PFSK-1 (cell line): ENCODE measurements at regions not wholly inside any gene's neighbourhood (a gene's known extent, or its start where the extent isn't known, plus 50 kb on each side); places are given as distances from the start of the nearest gene placed in this dataset.

ENCODE experiments used
- FOXP2 ChIP-seq: optimal IDR thresholded peaks from 2 replicates; pipeline ENCODE3; 2011; ENCODE audit warnings: borderline replicate concordance, control low read depth, inconsistent platforms; ENCODE audit not compliant: insufficient read depth; ENCODE audit errors: extremely low read length, extremely low read depth
- POLR2AphosphoS5 ChIP-seq: IDR thresholded peaks from 2 replicates; pipeline ENCODE4 v1.6.1; 2012; ENCODE audit warnings: low read depth, mild to moderate bottlenecking, control low read depth, low read length, moderate library complexity
- SIN3A ChIP-seq: IDR thresholded peaks from 2 replicates; pipeline ENCODE4 v1.6.1; 2012; ENCODE audit warnings: mild to moderate bottlenecking, low read length, moderate library complexity, borderline replicate concordance; ENCODE audit not compliant: insufficient read depth
- TAF1 ChIP-seq: IDR thresholded peaks from 2 replicates; pipeline ENCODE4 v1.6.1; 2012; ENCODE audit warnings: low read length, control low read depth, borderline replicate concordance; ENCODE audit not compliant: insufficient read depth
- TF ChIP-seq, protein P1 (sequence below), 2 experiments: IDR thresholded peaks; 2 replicates each; pipeline versions ENCODE4 v1.6.1 to v1.8.0; 2011 to 2012; ENCODE audit warnings: low read depth in 2 of 2, low read length in 2 of 2, control low read depth in 1 of 2, inconsistent platforms in 1 of 2, mild to moderate bottlenecking in 1 of 2, moderate library complexity in 1 of 2; ENCODE audit not compliant: insufficient read depth in 1 of 2

DNA sequence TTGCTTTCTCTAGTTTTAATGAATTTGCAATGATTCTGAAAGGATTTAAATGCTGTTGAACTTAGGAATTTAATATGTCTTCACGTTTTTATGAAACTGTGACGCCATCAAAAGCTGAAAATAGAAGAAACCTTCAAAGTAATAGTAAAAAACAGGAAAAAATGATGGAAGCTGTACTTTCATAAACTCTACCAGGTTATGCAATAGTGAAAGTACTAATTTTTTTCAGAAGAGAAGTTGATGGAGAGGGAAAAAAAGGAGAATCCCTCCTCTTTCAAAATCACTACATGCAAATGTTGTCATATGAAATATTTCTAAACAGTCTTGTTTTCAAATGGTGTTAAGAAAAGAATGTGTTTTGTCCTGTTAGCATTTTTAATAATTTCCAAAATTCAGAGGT is 73.6 kb downstream of the ZNF330 start:
- TF ChIP-seq TAF1 (no peak), SIN3A (no peak), POLR2AphosphoS5 (no peak), FOXP2 (no peak)
- TF ChIP-seq, protein P1, sequence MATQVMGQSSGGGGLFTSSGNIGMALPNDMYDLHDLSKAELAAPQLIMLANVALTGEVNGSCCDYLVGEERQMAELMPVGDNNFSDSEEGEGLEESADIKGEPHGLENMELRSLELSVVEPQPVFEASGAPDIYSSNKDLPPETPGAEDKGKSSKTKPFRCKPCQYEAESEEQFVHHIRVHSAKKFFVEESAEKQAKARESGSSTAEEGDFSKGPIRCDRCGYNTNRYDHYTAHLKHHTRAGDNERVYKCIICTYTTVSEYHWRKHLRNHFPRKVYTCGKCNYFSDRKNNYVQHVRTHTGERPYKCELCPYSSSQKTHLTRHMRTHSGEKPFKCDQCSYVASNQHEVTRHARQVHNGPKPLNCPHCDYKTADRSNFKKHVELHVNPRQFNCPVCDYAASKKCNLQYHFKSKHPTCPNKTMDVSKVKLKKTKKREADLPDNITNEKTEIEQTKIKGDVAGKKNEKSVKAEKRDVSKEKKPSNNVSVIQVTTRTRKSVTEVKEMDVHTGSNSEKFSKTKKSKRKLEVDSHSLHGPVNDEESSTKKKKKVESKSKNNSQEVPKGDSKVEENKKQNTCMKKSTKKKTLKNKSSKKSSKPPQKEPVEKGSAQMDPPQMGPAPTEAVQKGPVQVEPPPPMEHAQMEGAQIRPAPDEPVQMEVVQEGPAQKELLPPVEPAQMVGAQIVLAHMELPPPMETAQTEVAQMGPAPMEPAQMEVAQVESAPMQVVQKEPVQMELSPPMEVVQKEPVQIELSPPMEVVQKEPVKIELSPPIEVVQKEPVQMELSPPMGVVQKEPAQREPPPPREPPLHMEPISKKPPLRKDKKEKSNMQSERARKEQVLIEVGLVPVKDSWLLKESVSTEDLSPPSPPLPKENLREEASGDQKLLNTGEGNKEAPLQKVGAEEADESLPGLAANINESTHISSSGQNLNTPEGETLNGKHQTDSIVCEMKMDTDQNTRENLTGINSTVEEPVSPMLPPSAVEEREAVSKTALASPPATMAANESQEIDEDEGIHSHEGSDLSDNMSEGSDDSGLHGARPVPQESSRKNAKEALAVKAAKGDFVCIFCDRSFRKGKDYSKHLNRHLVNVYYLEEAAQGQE (IDR thresholded peaks at IDR 0.05; ENCODE audit: insufficient read depth in 1 of 2, low read depth in 2 of 2, low read length in 2 of 2), result no peak
